Activated naive CD4-positive, alpha-beta T cell treated with anti-CD3 and anti-CD28 coated beads for 36 hours (primary cell): ENCODE measurements at regions not wholly inside any gene's neighbourhood (a gene's known extent, or its start where the extent isn't known, plus 50 kb on each side); places are given as distances from the start of the nearest gene placed in this dataset.

ENCODE experiments used
- CTCF ChIA-PET: fragments of 350-600 bp; sonication (Branson Sonifier 250); formaldehyde crosslinking; loops from one replicate; lab custom pipeline; 2021; ENCODE audit warnings: antibody characterized with exemption; lab: Charles Lee
- DNase-seq: peaks from one replicate; pipeline ENCODE4 v3.0.0-alpha.2; 2020
- H3K27ac Mint-ChIP-seq: one replicate; pipeline ENCODE4 v1.8.0; 2021; ENCODE audit warnings: mild to moderate bottlenecking, mixed read lengths
- H3K27me3 Mint-ChIP-seq: one replicate; pipeline ENCODE4 v1.8.0; 2021; ENCODE audit warnings: low read depth, mixed read lengths
- H3K36me3 Mint-ChIP-seq: one replicate; pipeline ENCODE4 v1.8.0; 2021; ENCODE audit warnings: low read depth, mixed read lengths
- H3K4me1 Mint-ChIP-seq: one replicate; pipeline ENCODE4 v1.8.0; 2021; ENCODE audit warnings: low read depth, mixed read lengths
- H3K4me3 Mint-ChIP-seq: one replicate; pipeline ENCODE4 v1.8.0; 2021; ENCODE audit warnings: mild to moderate bottlenecking, moderate library complexity, mixed read lengths
- H3K9me3 Mint-ChIP-seq: one replicate; pipeline ENCODE4 v1.8.0; 2021; ENCODE audit warnings: mixed read lengths
- intact Hi-C: fragments of 100-400 bp; cut with micrococcal nuclease; formaldehyde crosslinking; loops from one replicate; pipeline ENCODE4 v1.15.1; 2023

DNA sequence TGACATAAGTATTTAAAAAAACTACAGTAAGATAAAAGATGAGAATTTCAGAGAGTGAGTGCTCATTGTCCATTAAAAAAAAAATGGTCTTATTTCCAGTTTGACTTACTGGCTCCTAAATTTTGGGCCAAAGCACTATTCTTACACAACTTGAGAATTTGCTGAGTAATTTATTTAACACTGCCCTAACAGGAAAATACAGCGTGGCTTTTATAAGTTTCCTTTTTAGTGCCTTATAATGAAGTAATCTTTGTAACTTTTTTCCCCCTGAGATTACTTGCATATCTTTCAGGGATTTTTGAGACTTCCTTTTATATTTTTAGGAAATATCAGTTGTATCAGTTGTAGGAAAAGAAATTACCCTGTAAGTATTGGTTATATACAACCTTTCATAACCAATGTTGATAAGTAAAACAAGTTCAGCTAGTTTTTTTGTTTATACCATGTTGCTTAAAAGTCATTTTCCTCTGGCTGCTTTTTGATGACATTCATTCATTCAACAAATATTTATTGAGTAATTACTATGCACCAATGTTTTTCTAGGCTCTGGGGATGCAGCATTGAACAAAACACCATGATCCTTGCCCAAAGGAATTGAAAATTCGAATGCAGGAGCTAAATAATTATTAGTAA is 106.4 kb upstream of the SGK1 start:
- no peak overlapping the region for H3K4me3 Mint-ChIP-seq
- CTCF ChIA-PET, result no interaction called here
- DNase-seq, result no peak
- H3K27ac Mint-ChIP-seq, result no peak overlapping the region
- H3K27me3 Mint-ChIP-seq, result no peaks in the 10 kb centered on the region
- peaks cover 25% of the 10 kb centered on the region for H3K4me1 Mint-ChIP-seq
- no peaks in the 10 kb centered on the region for H3K9me3 Mint-ChIP-seq
- H3K36me3 Mint-ChIP-seq, result no peaks in the 10 kb centered on the region
- intact Hi-C loops, result loop anchor here (1.0 to 2.0 kb wide), 3 partner anchors 12 to 45 kb away; no protein-coding TSS in a partner anchor

DNA sequence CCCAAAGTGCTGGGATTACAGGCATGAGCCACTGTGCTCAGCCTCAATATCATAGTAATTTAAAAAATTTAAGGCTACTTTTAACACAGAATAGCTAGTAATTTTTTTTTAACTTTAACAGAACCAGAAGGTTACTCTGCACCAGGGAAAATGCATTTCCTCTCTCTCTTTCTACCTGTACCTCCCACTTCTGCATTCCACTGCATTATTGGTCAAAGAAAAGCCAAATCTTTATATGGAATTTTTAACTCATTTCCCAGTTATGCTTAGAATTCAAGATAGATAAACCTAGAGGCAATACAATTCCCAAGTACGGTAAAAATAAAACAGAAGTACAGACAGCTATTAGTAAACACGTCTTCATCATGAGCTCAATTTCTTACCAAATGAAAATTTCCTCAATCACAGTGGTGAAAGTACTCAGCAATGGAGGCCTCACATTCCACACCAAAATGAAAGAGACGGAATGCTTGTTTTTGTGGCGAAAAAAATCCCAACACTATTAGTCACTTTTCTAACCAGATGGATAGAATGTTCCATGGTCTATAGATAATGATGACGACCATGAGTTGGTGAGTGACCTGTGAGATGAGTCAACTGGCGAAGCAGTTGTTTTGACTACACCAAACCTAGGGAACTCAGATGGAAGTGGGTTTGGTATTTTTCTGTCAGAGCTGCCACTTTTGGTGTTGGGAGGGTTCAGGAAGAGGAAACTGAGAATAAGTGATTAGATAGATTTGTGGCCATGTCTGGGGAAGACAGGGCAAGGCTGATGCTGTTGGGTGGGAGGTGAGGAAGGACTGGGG is 104.7 kb upstream of the SGK1 start:
- CTCF ChIA-PET, result interaction anchor here (0.7 kb wide), 1 partner anchor 47 kb away, joined by 3 read pairs; no protein-coding TSS in a partner anchor
- Mint-ChIP-seq H3K9me3 (no peaks in the 10 kb centered on the region), H3K27ac (no peak overlapping the region)

DNA sequence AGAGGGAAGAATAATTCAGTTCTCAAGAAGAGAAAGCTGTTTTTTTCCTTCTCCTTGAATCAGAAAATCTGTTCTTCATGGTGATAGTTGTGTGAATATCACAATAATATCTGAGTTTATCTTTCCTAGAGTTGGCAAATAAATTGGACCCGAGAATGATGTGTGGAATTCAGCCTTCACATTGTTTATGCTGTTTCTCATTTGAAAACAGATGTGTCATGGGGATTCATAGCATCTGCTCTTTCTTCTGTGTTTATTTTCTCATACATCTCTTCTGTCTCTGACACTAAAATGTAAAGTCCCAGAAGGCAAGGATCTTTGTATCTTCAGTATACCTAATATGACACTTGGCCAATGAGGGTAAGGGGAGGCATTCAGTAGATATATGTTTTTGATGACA is 103.6 kb upstream of the SGK1 start:
- DNase-seq, result no peak
- Mint-ChIP-seq H3K4me3 (no peak overlapping the region), H3K9me3 (no peaks in the 10 kb centered on the region), H3K27me3 (no peaks in the 10 kb centered on the region), H3K36me3 (no peaks in the 10 kb centered on the region), H3K4me1 (peaks cover 28% of the 10 kb centered on the region), H3K27ac (no peak overlapping the region)
- CTCF ChIA-PET, result no interaction called here
- intact Hi-C loops, result no loop called here

More for the DNA sequence above, 104.7 kb upstream of the SGK1 start:
- peaks cover 25% of the 10 kb centered on the region for H3K4me1 Mint-ChIP-seq
- intact Hi-C loops, result no loop called here
- DNase-seq, result no peak
- no peaks in the 10 kb centered on the region for H3K27me3 Mint-ChIP-seq
- no peak overlapping the region for H3K4me3 Mint-ChIP-seq
- H3K36me3 Mint-ChIP-seq, result no peaks in the 10 kb centered on the region

DNA sequence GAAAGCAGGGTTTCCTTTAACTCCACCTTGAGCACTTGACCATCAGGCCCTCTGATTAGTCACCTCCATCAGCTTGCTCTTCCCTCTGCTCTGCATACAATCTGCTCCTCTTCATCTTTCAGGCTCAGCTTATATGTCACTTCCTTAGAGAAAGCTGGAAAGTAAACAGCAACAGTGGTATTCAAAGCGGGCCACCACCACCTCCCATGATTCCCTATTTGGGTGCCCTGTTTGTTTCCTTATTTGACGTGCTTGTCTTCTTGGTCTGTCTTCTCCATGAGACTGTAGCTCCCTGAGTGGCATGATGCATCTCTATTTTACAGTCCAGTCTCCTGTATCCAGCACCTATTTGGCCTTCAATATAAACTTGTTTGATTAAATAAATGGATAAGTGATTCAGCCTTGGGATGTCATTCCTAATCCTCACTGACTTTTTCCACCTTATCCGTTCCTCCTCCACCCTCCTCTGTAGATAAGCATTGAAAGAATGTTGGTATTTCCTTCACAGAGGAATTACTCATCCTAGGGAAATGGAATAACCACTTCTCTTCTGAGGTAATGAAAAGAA is 102.8 kb upstream of the SGK1 start:
- Mint-ChIP-seq H3K4me1 (peaks cover 29% of the 10 kb centered on the region), H3K36me3 (no peaks in the 10 kb centered on the region), H3K27me3 (no peaks in the 10 kb centered on the region), H3K27ac (no peak overlapping the region), H3K9me3 (no peaks in the 10 kb centered on the region), H3K4me3 (no peak overlapping the region)
- CTCF ChIA-PET, result no interaction called here
- DNase-seq, result no peak
- intact Hi-C loops, result no loop called here

DNA sequence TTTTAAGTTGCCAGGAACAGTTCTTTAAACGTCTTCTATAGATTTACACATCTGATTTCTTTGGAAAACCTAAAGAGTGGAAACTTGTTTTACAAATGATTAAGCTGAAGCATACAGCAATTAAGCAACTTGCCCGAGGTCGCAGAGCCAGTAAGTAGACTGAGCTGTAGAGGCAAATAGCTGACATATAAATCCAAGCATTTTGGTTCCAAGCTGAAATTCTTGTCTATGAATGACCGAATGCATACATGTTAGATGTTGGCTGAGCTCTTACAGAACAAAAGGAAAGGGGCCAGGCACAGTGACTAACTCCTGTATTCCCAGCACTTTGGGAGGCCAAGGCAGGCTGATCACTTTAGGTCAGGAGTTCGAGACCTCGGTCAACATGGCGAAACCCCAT is 101.8 kb upstream of the SGK1 start:
- Mint-ChIP-seq H3K4me3 (no peak overlapping the region), H3K9me3 (no peaks in the 10 kb centered on the region), H3K36me3 (no peaks in the 10 kb centered on the region), H3K27ac (no peak overlapping the region), H3K27me3 (no peaks in the 10 kb centered on the region), H3K4me1 (peaks cover 28% of the 10 kb centered on the region)
- no peak for DNase-seq
- intact Hi-C loops, result no loop called here
- CTCF ChIA-PET, result interaction anchor here (0.5 to 0.6 kb wide), 2 partner anchors 240 to 1824 kb away, joined by 3 to 6 read pairs; no protein-coding TSS in a partner anchor

DNA sequence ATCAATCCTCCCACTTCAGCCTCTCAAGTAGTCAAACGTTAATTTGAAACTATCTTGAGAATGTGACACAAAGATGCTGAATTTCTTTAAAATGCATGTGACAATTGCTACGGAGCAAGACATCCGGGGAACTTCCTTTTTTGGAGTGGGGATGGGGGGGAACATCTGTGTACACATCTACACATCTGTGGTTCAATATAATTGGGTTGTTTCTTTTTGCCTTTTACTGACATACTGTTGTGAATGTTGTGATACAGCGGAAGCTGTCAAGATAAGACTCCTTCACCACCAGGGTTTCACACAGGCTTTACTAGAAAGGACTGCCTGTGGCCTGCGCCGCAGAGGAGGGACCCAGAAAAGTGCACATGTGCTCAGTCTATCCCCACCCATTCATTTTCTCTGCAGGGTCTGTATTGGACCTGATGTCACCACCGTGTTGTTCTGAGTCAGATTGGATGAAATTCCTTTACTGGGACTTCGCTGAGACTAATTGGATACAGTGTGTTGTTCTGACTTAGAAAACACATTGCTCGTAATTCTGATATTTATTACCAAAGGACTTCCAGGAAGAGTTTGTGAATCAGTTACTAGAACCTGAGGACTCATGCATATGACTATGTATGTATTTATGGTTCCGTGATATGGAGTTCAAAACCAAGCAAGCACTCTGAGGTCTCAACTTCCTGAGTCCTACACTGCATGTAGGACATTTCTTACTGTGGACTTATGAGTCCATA is 98.7 kb upstream of the SGK1 start:
- no peak for DNase-seq
- Mint-ChIP-seq H3K9me3 (peaks cover 6% of the 10 kb centered on the region), H3K4me3 (no peak overlapping the region), H3K4me1 (peaks cover 14% of the 10 kb centered on the region), H3K27ac (no peak overlapping the region), H3K36me3 (no peaks in the 10 kb centered on the region), H3K27me3 (no peaks in the 10 kb centered on the region)
- intact Hi-C loops, result no loop called here
- CTCF ChIA-PET, result interaction anchor here (0.6 to 0.8 kb wide), 2 partner anchors 76 to 222 kb away, joined by 3 to 4 read pairs; no protein-coding TSS in a partner anchor

DNA sequence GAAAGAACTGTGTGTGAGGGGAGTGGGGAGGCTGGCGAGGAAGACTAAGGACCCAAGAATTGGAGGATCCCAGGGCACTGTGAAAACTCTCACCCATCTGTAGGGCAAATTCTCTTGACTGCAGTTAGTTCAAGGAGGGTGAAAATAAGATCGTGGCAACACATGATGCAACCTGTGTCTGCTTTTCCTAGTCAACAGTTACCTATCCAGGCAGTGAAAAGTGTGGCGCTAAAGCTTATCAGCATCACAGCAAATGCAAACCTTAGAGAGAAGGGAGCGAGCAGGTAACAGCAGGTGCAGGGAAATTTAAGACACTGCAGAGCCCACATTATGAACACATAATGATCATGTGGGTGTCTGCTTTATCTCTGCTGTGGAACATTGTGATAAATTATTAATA is 97.7 kb upstream of the SGK1 start:
- Mint-ChIP-seq H3K36me3 (no peaks in the 10 kb centered on the region), H3K4me3 (no peak overlapping the region), H3K27ac (no peak overlapping the region), H3K4me1 (peaks cover 14% of the 10 kb centered on the region), H3K27me3 (no peaks in the 10 kb centered on the region), H3K9me3 (peaks cover 12% of the 10 kb centered on the region)
- DNase-seq, result no peak
- intact Hi-C loops, result no loop called here
- CTCF ChIA-PET, result interaction anchor here (0.8 kb wide), 1 partner anchor 221 kb away, joined by 3 read pairs; no protein-coding TSS in a partner anchor

DNA sequence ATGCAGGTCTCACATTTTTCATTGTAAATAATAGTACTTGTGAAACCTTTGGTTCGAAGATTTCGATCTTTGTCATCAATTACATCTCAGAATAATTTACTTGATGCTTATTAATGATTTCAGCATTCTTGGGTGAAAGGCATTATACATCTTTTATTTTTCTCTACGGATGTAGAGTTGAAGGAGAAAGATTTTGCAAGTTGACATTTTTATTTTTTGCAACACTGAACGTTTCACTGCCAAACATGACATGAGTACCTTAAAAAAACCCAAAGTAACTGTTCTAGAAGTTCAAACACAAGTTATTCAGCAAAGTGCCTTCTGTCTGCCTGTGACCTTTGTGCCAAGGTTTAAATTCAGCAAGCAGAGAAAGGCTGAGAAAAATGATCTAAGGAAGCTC is 97.3 kb upstream of the SGK1 start:
- peaks cover 14% of the 10 kb centered on the region for H3K9me3 Mint-ChIP-seq
- no peaks in the 10 kb centered on the region for H3K27me3 Mint-ChIP-seq
- CTCF ChIA-PET, result no interaction called here
- no peak overlapping the region for H3K4me3 Mint-ChIP-seq
- intact Hi-C loops, result no loop called here
- no peak overlapping the region for H3K27ac Mint-ChIP-seq
- no peak for DNase-seq
- H3K36me3 Mint-ChIP-seq, result no peaks in the 10 kb centered on the region
- H3K4me1 Mint-ChIP-seq, result peaks cover 14% of the 10 kb centered on the region

DNA sequence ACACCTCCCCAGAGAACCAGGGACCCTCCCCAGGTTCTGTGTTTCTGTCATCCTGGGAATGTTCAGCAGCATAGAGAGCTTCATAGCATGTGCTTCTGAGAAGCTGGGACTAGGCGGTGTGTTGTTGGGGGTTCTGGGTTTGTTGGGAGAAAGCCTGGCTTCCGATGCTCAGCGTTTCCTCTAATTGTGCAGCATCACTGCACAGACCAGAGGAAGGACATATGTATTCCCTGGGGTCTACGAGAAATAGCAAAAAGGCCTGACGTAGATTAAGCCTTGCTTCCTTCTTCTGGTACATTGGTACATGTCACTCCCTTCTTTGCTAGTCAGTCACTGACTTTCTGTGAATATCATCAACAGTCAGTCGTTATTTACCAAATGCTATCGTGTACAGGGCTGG is 96.9 kb upstream of the SGK1 start:
- DNase-seq, result no peak
- H3K27me3 Mint-ChIP-seq, result no peaks in the 10 kb centered on the region
- intact Hi-C loops, result no loop called here
- H3K27ac Mint-ChIP-seq, result no peak overlapping the region
- H3K36me3 Mint-ChIP-seq, result no peaks in the 10 kb centered on the region
- H3K4me3 Mint-ChIP-seq, result no peak overlapping the region
- H3K9me3 Mint-ChIP-seq, result peaks cover 14% of the 10 kb centered on the region
- H3K4me1 Mint-ChIP-seq, result peaks cover 14% of the 10 kb centered on the region
- CTCF ChIA-PET, result no interaction called here

DNA sequence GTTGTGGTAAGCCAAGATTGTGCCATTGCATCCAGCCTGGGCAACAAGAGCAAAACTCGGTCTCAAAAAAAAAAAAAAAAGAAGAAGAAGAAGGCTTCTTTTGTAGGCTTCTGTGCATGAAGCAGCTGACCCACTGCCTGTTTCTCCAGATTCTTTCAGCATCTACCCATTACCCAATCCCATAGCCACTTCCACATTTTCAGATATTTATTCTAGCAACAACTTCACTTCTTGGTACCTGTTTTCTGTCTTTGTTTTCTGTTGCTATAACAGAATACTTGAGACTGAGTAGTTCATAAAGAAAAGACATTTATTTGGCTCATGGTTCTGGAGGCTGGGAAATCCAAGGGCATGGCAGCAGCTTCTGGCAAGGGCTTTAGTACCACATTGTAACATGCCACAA is 95.3 kb upstream of the SGK1 start:
- intact Hi-C loops, result no loop called here
- H3K9me3 Mint-ChIP-seq, result peaks cover 14% of the 10 kb centered on the region
- peaks cover 14% of the 10 kb centered on the region for H3K4me1 Mint-ChIP-seq
- H3K36me3 Mint-ChIP-seq, result no peaks in the 10 kb centered on the region
- H3K4me3 Mint-ChIP-seq, result no peak overlapping the region
- CTCF ChIA-PET, result interaction anchor here (0.6 kb wide), 2 partner anchors 117 to 143 kb away, joined by 3 to 4 read pairs; no protein-coding TSS in a partner anchor
- no peak for DNase-seq
- no peaks in the 10 kb centered on the region for H3K27me3 Mint-ChIP-seq
- no peak overlapping the region for H3K27ac Mint-ChIP-seq

DNA sequence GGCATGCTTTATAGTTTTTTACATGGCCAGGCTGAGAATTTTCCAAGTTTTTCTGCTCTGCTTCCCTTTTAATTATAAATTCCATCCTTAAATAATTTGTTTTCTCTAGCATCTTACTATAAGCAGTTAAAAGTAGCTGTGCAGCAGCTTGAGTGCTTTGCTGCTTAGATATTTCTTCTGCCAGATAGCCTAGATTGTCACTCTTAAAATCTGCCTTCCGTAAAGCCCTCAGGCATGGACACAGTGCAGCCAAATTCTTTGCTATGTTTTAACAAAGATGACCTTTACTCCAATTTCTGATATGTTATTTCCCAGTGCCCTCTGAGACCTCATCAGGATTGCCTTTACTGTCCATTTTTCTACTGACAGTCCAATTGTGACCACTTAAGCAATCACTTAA is 92.6 kb upstream of the SGK1 start:
- peaks cover 5% of the 10 kb centered on the region for H3K4me1 Mint-ChIP-seq
- peaks cover 14% of the 10 kb centered on the region for H3K9me3 Mint-ChIP-seq
- CTCF ChIA-PET, result interaction anchor here (0.7 kb wide), 1 partner anchor 36 kb away, joined by 3 read pairs; no protein-coding TSS in a partner anchor
- H3K4me3 Mint-ChIP-seq, result no peak overlapping the region
- no peak for DNase-seq
- H3K27ac Mint-ChIP-seq, result no peak overlapping the region
- H3K36me3 Mint-ChIP-seq, result no peaks in the 10 kb centered on the region
- intact Hi-C loops, result no loop called here
- H3K27me3 Mint-ChIP-seq, result no peaks in the 10 kb centered on the region

DNA sequence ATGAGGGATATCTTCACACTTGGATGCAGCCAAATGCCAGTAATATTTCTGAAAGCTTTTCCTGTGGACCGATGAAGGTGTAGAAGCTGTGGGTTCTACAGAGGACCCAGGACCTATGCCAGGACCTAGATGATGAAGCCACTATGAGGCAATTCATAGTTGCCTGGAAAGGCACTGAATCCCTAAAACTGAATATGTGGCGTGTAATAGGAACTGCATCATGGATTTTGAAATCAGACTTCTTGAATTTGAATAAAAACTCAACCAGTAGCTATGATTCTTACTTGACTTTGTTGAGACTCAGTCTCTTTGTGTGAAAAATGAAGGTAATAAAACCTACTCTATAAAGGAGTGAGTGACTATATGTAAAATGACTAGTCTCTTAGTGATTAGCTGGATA is 89.9 kb upstream of the SGK1 start:
- H3K27me3 Mint-ChIP-seq, result no peaks in the 10 kb centered on the region
- no peak overlapping the region for H3K27ac Mint-ChIP-seq
- H3K4me1 Mint-ChIP-seq, result peaks cover 2% of the 10 kb centered on the region
- CTCF ChIA-PET, result no interaction called here
- H3K36me3 Mint-ChIP-seq, result no peaks in the 10 kb centered on the region
- H3K4me3 Mint-ChIP-seq, result no peak overlapping the region
- peaks cover 10% of the 10 kb centered on the region for H3K9me3 Mint-ChIP-seq
- intact Hi-C loops, result no loop called here
- no peak for DNase-seq
